NCI-H345 (cell line): ENCODE measurements at regions not wholly inside any gene's neighbourhood (a gene's known extent, or its start where the extent isn't known, plus 50 kb on each side); places are given as distances from the start of the nearest gene placed in this dataset.
"Not testable (repeated sequence)": the region's sequence is repeated elsewhere in the genome, so short reads cannot be mapped to it uniquely, and the experiment has no call there.

Experiments used
- DNase-seq: peaks from one replicate; lab custom pipeline; 2025; lab: John Stamatoyannopoulos, UW

DNA sequence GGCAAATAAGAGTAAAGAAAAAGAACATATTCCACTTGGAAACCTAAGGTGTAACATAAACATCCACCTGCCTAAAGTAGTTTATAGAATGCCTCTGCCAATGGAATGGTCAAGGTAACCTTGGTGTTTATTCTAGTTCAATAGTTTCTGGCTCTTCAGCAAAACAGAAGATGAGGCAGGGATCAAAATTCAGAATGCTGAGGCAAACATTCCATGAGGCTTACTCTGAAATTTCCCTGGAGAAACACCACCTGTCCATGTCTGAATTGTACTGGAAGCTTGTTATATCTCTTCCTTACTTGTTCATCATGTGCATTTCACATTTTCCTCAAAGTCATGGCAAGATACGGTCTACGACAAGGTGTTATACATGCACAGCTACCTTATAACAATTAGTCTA is 1862.4 kb upstream of the ACO1 start:
- no peak for DNase-seq

DNA sequence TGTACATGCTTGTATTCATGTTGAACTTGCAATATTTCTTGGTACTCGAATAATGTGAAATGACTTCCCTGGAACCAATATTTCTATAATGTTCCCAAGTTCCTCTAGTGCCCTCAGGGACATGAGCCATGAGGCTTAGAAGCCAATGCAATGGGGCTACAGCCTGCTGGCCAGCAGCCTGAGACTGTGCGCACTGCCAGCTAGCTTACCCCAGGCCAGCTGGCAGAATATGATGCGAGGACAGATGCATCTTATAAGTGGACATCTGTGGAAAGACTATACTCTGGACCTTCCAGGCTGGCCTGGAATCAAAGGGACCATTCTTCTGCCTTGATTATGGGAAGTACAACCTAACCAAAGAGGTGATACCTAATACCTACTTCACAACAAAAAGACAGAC is 1862.0 kb upstream of the ACO1 start:
- DNase-seq: no peak

GRCh38 chr9:30524311-30524710 is 1860.1 kb upstream of the ACO1 start:
- no peak for DNase-seq

GRCh38 chr9:30534455-30534854 is 1850.0 kb upstream of the ACO1 start:
- no peak for DNase-seq

GRCh38 chr9:30534896-30535295 is 1849.5 kb upstream of the ACO1 start:
- no peak for DNase-seq

GRCh38 chr9:30536494-30536893 is 1847.9 kb upstream of the ACO1 start:
- DNase-seq: no peak

GRCh38 chr9:30539696-30540095 is 1844.7 kb upstream of the ACO1 start:
- not testable (repeated sequence) for DNase-seq

DNA sequence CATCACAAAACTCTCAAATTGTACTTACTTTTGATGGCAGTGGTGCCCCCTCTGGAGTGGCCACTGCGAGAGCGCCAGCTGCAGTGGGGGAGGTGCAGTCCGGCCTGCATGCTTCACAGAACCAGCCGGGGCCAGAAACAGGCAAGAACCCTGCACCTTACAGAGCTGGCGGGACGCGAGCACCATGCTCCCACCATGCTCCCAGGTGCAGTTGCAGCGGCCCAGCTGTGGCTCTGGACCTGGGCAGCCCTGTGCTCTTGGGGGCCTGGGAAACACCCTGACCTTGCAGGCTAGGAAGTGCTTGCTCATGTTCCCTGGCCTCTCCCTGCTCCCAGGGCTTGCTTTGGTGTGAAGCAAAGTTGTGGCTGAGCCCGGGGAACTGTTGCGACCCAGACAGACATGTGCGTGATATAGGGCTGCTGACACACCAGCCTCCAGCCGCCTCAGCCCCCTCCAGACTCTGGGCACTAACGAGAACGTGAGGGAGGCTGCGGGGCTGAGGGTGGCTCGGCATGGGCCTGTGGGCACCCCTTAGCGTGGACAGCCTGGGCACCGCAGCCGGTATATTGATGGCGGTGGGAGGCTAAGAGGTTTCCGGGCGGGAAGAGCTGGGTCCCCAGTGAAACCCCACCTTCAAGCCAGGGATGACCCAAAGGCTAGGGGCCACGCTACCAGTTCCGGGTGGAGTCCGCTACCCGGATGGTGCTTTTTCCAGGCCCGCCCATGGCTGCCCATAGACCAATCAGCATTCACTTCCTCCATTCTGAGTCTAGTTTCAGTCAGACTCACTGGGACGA is 1809.9 kb upstream of the ACO1 start:
- no peak for DNase-seq

DNA sequence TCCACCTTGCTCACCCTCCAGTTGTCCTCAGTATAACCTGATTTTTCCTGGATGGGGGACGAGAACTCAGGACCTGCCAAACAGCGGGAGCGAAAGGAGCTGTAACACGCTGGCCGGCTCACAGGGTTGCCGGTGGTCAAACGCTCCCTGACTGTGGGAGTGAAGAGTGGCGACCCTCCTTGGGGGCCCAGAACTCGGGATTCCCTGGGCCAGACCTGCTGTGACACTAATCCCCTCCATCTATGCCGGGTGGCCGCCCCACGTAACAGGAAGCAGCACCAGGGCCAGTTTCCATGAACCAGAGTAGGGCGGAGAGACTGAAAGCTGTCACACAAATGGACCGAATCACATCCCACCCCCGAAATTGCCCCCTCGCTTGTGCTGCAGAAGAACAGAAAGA is 1809.2 kb upstream of the ACO1 start:
- DNase-seq: no peak

DNA sequence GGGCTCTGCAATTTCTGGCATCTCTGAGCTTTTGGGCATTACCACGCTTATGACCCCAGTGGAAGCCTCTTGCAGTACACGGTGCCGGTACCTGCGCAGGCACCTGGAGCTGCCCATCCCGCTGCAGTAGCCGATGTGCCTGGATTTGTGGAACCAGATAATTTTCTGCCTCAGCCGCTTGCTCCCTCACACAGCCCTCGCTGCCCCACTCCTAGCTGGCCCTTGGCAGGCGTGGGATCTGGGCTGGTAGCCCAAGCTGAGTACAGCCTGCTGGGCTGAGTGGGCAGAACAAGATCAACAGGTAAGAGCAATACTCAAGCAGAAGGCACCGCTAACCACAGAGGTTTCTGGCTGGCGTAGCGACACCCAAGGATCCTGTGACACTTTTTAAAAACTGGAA is 1808.8 kb upstream of the ACO1 start:
- DNase-seq: no peak

DNA sequence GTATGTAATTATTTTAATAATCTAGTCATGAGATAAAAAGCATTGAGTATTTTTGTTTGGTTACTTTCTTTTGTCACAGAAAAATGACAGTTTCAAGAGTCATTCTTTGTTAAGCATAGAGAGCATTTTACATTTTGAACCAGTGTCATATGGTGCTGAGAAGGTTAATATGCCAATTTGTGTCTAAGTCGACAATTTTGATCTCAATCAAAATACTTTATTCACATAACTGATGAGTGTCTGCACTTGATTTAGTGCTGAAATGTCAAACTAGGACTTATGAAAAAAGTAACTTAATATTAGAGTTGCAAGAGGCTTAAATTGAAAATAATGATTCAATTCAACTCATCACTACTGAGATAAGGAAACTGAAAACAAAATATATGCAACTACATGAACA is 1804.6 kb upstream of the ACO1 start:
- DNase-seq: no peak

DNA sequence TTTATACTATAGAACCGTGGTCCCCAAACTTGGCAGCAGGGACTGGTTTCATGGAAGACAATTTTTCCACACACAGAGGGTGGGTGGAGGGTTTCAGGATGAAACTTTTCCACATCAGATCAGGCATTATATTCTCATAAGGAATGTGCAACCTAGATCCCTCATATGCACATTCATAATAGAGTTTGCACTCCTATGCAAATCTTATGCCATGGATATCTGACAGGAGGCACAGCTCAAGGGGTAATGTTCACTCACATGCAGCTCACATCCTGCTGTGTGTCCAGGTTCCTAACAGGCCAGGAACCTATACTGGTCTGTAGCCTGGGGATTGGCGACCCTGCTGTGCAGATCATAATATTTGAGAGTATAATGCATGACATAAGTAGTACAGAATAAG is 1802.2 kb upstream of the ACO1 start:
- DNase-seq: no peak

DNA sequence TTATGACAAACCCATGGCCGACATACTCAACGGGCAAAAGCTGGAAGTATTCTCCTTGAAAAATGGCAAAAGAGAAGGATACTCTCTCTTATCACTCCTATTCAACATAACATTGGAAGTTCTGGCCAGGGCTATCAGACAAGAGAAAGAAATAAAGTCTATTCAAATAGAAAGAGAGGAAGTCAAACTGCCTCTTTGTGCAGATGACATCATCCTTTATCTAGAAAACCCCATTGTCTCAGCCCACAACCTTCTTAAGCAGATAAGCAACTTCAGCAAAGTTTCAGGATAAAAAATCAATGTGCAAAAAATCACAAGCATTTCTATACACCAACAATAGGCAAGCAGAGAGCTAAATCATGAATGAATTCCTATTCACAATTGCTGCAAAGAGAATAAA is 1799.9 kb upstream of the ACO1 start:
- DNase-seq: no peak

DNA sequence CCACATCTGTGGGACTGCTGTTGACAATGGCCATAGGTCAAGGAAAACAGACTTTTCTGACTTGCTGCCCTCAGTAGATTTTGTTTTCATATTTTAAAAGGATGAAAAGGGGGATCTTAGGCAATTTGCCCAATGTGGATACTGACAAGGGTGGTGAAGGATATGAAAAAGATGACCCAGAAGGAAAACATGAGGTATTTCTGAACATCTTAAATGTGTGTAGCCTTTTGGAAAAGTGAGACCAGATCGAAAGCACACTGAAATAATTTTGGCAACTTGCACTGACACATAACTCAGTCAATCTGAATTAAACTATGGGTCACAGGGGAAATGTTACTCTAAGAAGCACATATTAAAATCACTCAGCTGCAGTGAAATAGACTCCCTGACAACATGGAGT is 1793.0 kb upstream of the ACO1 start:
- no peak for DNase-seq

GRCh38 chr9:30597608-30598007 is 1786.8 kb upstream of the ACO1 start:
- DNase-seq: no peak

GRCh38 chr9:30605936-30606335 is 1778.5 kb upstream of the ACO1 start:
- no peak for DNase-seq

DNA sequence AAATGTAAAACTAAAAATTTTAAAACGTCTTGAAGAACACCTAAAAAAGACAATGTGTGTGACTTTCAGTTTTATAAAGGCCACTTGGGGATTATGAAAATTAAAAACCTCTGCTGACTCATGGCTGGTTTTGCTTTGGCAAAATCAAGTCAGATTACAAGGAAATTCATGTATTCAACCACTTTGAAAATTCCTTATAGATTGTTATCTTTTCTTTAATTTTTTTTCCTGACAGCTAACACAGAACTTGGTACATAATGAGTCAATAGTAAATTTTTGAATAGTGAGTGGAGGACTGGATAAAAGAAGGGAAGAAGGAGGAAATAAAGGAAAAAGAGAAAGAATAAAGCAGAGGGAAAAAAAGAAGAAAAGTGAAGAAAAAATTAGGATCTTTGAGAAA is 1774.7 kb upstream of the ACO1 start:
- no peak for DNase-seq

- DNase-seq: not testable (repeated sequence)
Measured at GRCh38 chr9:30616782-30617181, 1767.7 kb upstream of the ACO1 start.

DNA sequence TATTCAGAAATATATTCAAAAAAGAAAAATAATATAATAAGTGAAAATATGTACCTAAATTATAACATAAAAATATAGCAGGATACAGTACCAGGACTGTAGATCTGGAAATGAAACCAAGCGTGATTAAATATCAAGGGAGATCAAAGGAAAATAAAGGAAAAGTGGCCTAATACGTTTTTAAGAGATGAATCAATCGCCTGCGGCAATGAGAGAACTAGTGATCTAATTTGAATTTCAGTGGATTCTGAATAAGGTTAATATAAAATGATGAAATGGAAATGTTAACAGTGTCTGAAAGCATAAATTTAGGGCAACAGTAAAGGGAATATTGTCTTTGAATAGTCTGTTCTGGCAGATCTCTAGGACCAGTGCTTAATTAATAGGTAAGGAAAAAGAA is 1761.9 kb upstream of the ACO1 start:
- DNase-seq: no peak

GRCh38 chr9:30628915-30629567 is 1755.4 kb upstream of the ACO1 start:
- no peak for DNase-seq

DNA sequence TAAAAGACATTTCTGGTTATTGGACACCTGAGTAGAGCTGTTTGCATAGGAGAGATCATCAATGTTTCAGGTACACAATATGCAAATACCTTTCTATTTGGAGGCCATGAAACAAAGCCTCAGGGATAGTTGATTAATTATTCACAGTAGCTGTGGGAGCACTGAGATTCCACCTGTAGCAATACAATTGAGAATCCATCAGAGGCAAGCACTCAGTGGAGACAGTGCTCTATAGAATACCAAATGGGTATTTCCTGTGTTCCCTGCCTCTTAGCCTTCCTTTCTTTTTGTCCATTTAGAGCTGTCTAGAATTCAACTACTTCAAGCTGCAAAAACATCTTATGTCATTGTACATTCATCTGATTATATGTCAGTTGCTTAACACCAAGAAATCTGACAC is 1754.0 kb upstream of the ACO1 start:
- no peak for DNase-seq

DNA sequence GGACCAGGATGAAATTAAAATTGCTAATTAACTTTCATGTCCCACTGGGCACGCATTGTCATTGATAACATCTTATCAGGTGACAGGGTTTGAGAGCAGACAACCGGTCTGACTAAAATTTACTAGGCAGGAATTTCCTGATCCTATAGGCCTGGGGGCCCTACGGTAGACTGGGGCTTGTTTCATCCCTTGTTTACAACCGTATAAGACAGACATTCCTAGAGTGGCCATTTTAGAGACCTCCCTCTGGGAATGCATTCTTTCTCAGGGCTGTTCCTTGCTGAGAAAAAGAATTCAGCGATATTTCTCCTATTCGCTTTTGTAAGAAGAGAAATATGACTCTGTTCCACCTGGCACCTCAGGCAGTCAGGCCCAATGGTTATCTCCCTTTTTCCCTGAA is 1737.8 kb upstream of the ACO1 start:
- DNase-seq: not testable (repeated sequence)

DNA sequence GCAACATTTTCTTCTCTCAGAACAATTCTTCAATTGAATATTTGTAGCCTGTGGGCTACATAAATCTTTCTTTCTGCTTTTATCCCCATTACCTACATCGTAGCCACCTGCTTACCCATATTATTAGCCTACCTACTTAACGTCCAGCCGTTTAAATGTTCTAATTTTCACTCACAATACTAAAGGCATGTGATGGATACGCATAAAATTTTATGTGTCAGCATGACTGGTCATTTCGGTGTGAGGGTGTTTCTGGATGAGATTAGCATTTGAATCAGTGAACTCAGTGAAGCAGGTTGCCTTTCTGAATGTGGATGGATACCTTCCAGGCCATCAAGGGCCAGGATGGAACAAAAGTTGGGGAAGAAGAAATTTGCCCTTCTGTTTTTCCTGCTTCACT is 1722.5 kb upstream of the ACO1 start:
- no peak for DNase-seq
